WTC11 (cell line): ENCODE measurements at regions not wholly inside any gene's neighbourhood (a gene's known extent, or its start where the extent isn't known, plus 50 kb on each side); places are given as distances from the start of the nearest gene placed in this dataset.
"Not testable (repeated sequence)": the region's sequence is repeated elsewhere in the genome, so short reads cannot be mapped to it uniquely, and the experiment has no call there.

Experiments used
- ATAC-seq: fragments of 200-7000 bp; cut with Tn5 transposase; 2 replicates; pipeline ENCODE4 v1.10.0; 2021; ENCODE audit warnings: mild to moderate bottlenecking, moderate library complexity
- CTCF ChIA-PET: fragments of 300-600 bp; sonication (Branson Sonifier 250); formaldehyde crosslinking; loops from one replicate; lab custom pipeline; 2021; ENCODE audit warnings: antibody characterized with exemption; lab: Charles Lee
- POLR2A ChIA-PET: fragments of 350-600 bp; sonication (Branson Sonifier 250); formaldehyde crosslinking; loops from one replicate; lab custom pipeline; 2021; ENCODE audit warnings: antibody characterized with exemption; lab: Charles Lee
- DNase-seq: peaks from one replicate; pipeline ENCODE4 v3.0.0; 2021; ENCODE audit warnings: low spot score
- H3K27ac Mint-ChIP-seq: 2 replicates; pipeline ENCODE4 v1.8.0; 2021; ENCODE audit warnings: mixed read lengths
- H3K27me3 Mint-ChIP-seq: 2 replicates; pipeline ENCODE4 v1.8.0; 2021; ENCODE audit warnings: low read depth, mild to moderate bottlenecking, moderate library complexity, mixed read lengths
- H3K36me3 Mint-ChIP-seq: 2 replicates; pipeline ENCODE4 v1.8.0; 2021; ENCODE audit warnings: mixed read lengths
- H3K4me1 Mint-ChIP-seq: 2 replicates; pipeline ENCODE4 v1.8.0; 2022; ENCODE audit warnings: mixed read lengths
- H3K4me3 Mint-ChIP-seq: 2 replicates; pipeline ENCODE4 v1.8.0; 2021; ENCODE audit warnings: mild to moderate bottlenecking, moderate library complexity, mixed read lengths
- H3K9me3 Mint-ChIP-seq: 2 replicates; pipeline ENCODE4 v1.8.0; 2021; ENCODE audit warnings: mixed read lengths
- ATF1 ChIP-seq: sonication (generic); formaldehyde crosslinking; IDR thresholded peaks from 2 replicates; pipeline ENCODE4 v1.8.1; 2023; ENCODE audit warnings: mild to moderate bottlenecking, moderate library complexity, missing genetic modification reagents
- CBFB ChIP-seq: sonication (generic); formaldehyde crosslinking; IDR thresholded peaks from 2 replicates; pipeline ENCODE4 v1.8.1; 2022; ENCODE audit warnings: mild to moderate bottlenecking, low read depth, missing genetic modification reagents
- EMX1 ChIP-seq: fragments of 250-450 bp; sonication (Bioruptor Pico); IDR thresholded peaks from 2 replicates; pipeline ENCODE4 v1.8.0; 2021; ENCODE audit warnings: mild to moderate bottlenecking
- FOXJ3 ChIP-seq: sonication (generic); formaldehyde crosslinking; IDR thresholded peaks from 2 replicates; pipeline ENCODE4 v1.9.0; 2021; ENCODE audit warnings: missing genetic modification reagents, mild to moderate bottlenecking, borderline replicate concordance
- FOXP1 ChIP-seq: sonication (generic); formaldehyde crosslinking; IDR thresholded peaks from 2 replicates; pipeline ENCODE4 v1.8.0; 2022; ENCODE audit warnings: missing genetic modification reagents, mild to moderate bottlenecking, moderate library complexity, borderline replicate concordance
- GTF2I ChIP-seq: fragments of 250-450 bp; sonication (Bioruptor Pico); conservative IDR thresholded peaks from 2 replicates; pipeline ENCODE4 v1.4.0; 2021; ENCODE audit warnings: mild to moderate bottlenecking
- KAT7 ChIP-seq: sonication (generic); formaldehyde crosslinking; IDR thresholded peaks from 2 replicates; pipeline ENCODE4 v1.8.1; 2023; ENCODE audit warnings: missing genetic modification reagents, mild to moderate bottlenecking, borderline replicate concordance
- MLX ChIP-seq: sonication (generic); formaldehyde crosslinking; IDR thresholded peaks from 2 replicates; pipeline ENCODE4 v1.8.1; 2023; ENCODE audit warnings: mild to moderate bottlenecking, missing genetic modification reagents, moderate library complexity
- NFYB ChIP-seq: sonication (generic); formaldehyde crosslinking; conservative IDR thresholded peaks from 2 replicates; pipeline ENCODE4 v1.8.0; 2022; ENCODE audit warnings: low read depth, missing genetic modification reagents
- OVOL2 ChIP-seq: fragments of 250-450 bp; sonication (Bioruptor Pico); IDR thresholded peaks from 2 replicates; pipeline ENCODE4 v1.9.0; 2021; ENCODE audit warnings: mild to moderate bottlenecking, borderline replicate concordance
- PRRX2 ChIP-seq: fragments of 250-450 bp; sonication (Bioruptor Pico); IDR thresholded peaks from 2 replicates; pipeline ENCODE4 v1.8.0; 2021; ENCODE audit warnings: mild to moderate bottlenecking
- RORB ChIP-seq: fragments of 250-450 bp; sonication (Bioruptor Pico); IDR thresholded peaks from 2 replicates; pipeline ENCODE4 v1.9.0; 2021; ENCODE audit warnings: mild to moderate bottlenecking
- SMAD4 ChIP-seq: sonication (generic); formaldehyde crosslinking; IDR thresholded peaks from 2 replicates; pipeline ENCODE4 v1.8.0; 2022; ENCODE audit warnings: mild to moderate bottlenecking, missing genetic modification reagents
- ZNF263 ChIP-seq: sonication (generic); formaldehyde crosslinking; IDR thresholded peaks from 2 replicates; pipeline ENCODE4 v1.8.1; 2022; ENCODE audit warnings: low read depth, mild to moderate bottlenecking, moderate library complexity, missing genetic modification reagents
- ZNF317 ChIP-seq: sonication (generic); formaldehyde crosslinking; IDR thresholded peaks from 2 replicates; pipeline ENCODE4 v1.8.1; 2023; ENCODE audit warnings: low read depth, mild to moderate bottlenecking, moderate library complexity, missing genetic modification reagents, borderline replicate concordance
- ZNF416 ChIP-seq: fragments of 250-450 bp; sonication (Bioruptor Pico); IDR thresholded peaks from 2 replicates; pipeline ENCODE4 v1.9.0; 2021; ENCODE audit warnings: mild to moderate bottlenecking, inconsistent platforms
- ZNF423 ChIP-seq: fragments of 250-450 bp; sonication (Bioruptor Pico); IDR thresholded peaks from 2 replicates; pipeline ENCODE4 v2.1.2; 2022; ENCODE audit warnings: mild to moderate bottlenecking, moderate library complexity
- TF ChIP-seq, protein P1 (sequence below): sonication (generic); formaldehyde crosslinking; IDR thresholded peaks from 2 replicates; pipeline ENCODE4 v1.8.1; 2023; ENCODE audit warnings: mild to moderate bottlenecking, missing genetic modification reagents, borderline replicate concordance
- TF ChIP-seq, protein P2 (sequence below): sonication (generic); formaldehyde crosslinking; IDR thresholded peaks from 2 replicates; pipeline ENCODE4 v1.8.0; 2022; ENCODE audit warnings: mild to moderate bottlenecking, missing genetic modification reagents

DNA sequence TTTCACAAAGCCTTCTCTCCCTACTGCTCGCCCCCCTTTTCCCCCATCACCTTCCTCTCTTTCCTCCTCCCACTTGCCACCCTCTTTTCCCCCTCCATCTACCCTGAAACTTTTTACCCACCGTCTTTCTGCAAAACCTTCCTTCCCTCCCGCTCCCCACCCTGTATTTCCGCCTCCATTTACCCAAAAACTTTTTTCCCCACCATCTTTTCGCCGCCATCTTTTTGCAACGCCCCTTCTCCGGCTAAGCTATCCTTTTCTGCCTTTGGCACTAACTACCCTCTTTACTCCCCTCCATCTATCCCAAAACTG, 205.2 kb upstream of the WSB1 start:
- Mint-ChIP-seq H3K27ac (no peak overlapping the region), H3K9me3 (peaks cover 81% of the 10 kb centered on the region), H3K36me3 (peaks cover 68% of the 10 kb centered on the region), H3K4me3 (no peak overlapping the region), H3K4me1 (no peaks in the 10 kb centered on the region), H3K27me3 (peaks cover 16% of the 10 kb centered on the region)
- no peak for DNase-seq
- TF ChIP-seq KAT7 (CRISPR knock-in tag) (no peak), RORB (CRISPR knock-in tag) (no peak), GTF2I (no peak), PRRX2 (CRISPR knock-in tag) (no peak), FOXJ3 (CRISPR knock-in tag) (no peak), OVOL2 (CRISPR knock-in tag) (no peak), EMX1 (CRISPR knock-in tag) (no peak), FOXP1 (CRISPR knock-in tag) (no peak), ZNF423 (CRISPR knock-in tag) (no peak), ATF1 (CRISPR knock-in tag) (no peak), ZNF317 (CRISPR knock-in tag) (no peak), MLX (CRISPR knock-in tag) (no peak), CBFB (CRISPR knock-in tag) (no peak), NFYB (CRISPR knock-in tag) (no peak), ZNF263 (no peak), SMAD4 (CRISPR knock-in tag) (no peak), ZNF416 (no peak)
- TF ChIP-seq, protein P1, sequence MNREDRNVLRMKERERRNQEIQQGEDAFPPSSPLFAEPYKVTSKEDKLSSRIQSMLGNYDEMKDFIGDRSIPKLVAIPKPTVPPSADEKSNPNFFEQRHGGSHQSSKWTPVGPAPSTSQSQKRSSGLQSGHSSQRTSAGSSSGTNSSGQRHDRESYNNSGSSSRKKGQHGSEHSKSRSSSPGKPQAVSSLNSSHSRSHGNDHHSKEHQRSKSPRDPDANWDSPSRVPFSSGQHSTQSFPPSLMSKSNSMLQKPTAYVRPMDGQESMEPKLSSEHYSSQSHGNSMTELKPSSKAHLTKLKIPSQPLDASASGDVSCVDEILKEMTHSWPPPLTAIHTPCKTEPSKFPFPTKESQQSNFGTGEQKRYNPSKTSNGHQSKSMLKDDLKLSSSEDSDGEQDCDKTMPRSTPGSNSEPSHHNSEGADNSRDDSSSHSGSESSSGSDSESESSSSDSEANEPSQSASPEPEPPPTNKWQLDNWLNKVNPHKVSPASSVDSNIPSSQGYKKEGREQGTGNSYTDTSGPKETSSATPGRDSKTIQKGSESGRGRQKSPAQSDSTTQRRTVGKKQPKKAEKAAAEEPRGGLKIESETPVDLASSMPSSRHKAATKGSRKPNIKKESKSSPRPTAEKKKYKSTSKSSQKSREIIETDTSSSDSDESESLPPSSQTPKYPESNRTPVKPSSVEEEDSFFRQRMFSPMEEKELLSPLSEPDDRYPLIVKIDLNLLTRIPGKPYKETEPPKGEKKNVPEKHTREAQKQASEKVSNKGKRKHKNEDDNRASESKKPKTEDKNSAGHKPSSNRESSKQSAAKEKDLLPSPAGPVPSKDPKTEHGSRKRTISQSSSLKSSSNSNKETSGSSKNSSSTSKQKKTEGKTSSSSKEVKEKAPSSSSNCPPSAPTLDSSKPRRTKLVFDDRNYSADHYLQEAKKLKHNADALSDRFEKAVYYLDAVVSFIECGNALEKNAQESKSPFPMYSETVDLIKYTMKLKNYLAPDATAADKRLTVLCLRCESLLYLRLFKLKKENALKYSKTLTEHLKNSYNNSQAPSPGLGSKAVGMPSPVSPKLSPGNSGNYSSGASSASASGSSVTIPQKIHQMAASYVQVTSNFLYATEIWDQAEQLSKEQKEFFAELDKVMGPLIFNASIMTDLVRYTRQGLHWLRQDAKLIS (CRISPR knock-in tag), result no peak
- TF ChIP-seq, protein P2, sequence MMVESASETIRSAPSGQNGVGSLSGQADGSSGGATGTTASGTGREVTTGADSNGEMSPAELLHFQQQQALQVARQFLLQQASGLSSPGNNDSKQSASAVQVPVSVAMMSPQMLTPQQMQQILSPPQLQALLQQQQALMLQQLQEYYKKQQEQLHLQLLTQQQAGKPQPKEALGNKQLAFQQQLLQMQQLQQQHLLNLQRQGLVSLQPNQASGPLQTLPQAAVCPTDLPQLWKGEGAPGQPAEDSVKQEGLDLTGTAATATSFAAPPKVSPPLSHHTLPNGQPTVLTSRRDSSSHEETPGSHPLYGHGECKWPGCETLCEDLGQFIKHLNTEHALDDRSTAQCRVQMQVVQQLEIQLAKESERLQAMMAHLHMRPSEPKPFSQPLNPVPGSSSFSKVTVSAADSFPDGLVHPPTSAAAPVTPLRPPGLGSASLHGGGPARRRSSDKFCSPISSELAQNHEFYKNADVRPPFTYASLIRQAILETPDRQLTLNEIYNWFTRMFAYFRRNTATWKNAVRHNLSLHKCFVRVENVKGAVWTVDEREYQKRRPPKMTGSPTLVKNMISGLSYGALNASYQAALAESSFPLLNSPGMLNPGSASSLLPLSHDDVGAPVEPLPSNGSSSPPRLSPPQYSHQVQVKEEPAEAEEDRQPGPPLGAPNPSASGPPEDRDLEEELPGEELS (CRISPR knock-in tag), result no peak
- ATAC-seq, result no peak
- ChIA-PET CTCF (no interaction called here), POLR2A (no interaction called here)

GRCh38 chr17:27089079-27089928, 204.6 kb upstream of the WSB1 start:
- H3K27me3 Mint-ChIP-seq, result peaks cover 16% of the 10 kb centered on the region
- H3K9me3 Mint-ChIP-seq, result peaks cover 79% of the 10 kb centered on the region
- H3K4me1 Mint-ChIP-seq, CTCF ChIA-PET, ATAC-seq, H3K27ac Mint-ChIP-seq, DNase-seq, POLR2A ChIA-PET, H3K4me3 Mint-ChIP-seq: not testable (repeated sequence)
- H3K36me3 Mint-ChIP-seq, result peaks cover 63% of the 10 kb centered on the region
